ENCODE measurements at regions not wholly inside any gene's neighbourhood (a gene's known extent, or its start where the extent isn't known, plus 50 kb on each side); places are given as distances from the start of the nearest gene placed in this dataset.

DNA sequence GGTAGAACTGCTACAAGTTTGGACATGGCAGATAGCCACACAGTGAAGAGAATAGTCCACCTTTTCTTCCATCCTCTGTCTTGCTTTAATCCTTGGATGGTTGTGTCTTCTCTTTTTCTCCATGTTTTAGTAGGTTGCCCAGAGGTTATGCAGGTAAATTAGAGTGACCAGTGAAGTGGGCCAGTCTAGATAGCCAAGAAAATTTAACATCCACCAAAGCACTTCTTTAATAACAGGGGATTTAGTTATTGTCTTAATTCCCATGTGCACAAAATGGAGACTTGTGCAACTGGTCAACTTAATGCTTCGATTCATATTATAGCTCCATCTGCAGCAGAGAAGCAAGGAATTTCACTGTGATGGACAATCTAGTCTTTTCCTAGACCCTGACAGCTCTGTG is 58.8 kb upstream of the RCN1 start:
- Histone ChIP-seq H3K27ac (no peak overlapping the region), H3K4me1 (no peaks in the 10 kb centered on the region), H3K27me3 (no peaks in the 10 kb centered on the region), H3K9me3 (no peaks in the 10 kb centered on the region), H3K36me3 (no peaks in the 10 kb centered on the region), H3K4me3 (no peak overlapping the region)
- no peak for DNase-seq
- TF ChIP-seq POLR2A (IDR thresholded peaks at IDR 0.05) (no peak), CTCF (IDR thresholded peaks at IDR 0.05) (no peak)

- Histone ChIP-seq H3K4me1 (no peaks in the 10 kb centered on the region), H3K36me3 (no peaks in the 10 kb centered on the region), H3K9me3 (no peaks in the 10 kb centered on the region), H3K27ac (no peak overlapping the region), H3K27me3 (no peaks in the 10 kb centered on the region), H3K4me3 (no peak overlapping the region)
- no peak for TF ChIP-seq CTCF (IDR thresholded peaks at IDR 0.05)
- no peak for TF ChIP-seq POLR2A (IDR thresholded peaks at IDR 0.05)
- DNase-seq = no peak
Measured at GRCh38 chr11:32030875-32031503, 59.9 kb upstream of the RCN1 start.

GRCh38 chr11:32029721-32030120 is 61.2 kb upstream of the RCN1 start:
- Histone ChIP-seq H3K36me3 (no peaks in the 10 kb centered on the region), H3K4me3 (no peak overlapping the region), H3K27ac (no peak overlapping the region), H3K27me3 (no peaks in the 10 kb centered on the region), H3K9me3 (no peaks in the 10 kb centered on the region), H3K4me1 (no peaks in the 10 kb centered on the region)
- DNase-seq = no peak
- no peak for TF ChIP-seq POLR2A (IDR thresholded peaks at IDR 0.05)

- H3K36me3 ChIP-seq = no peaks in the 10 kb centered on the region
- H3K4me1 ChIP-seq = no peaks in the 10 kb centered on the region
- no peaks in the 10 kb centered on the region for H3K9me3 ChIP-seq
- no peak for DNase-seq
- no peak overlapping the region for H3K27ac ChIP-seq
- no peak overlapping the region for H3K4me3 ChIP-seq
- H3K27me3 ChIP-seq = no peaks in the 10 kb centered on the region
- TF ChIP-seq CTCF (IDR thresholded peaks at IDR 0.05) (no peak), POLR2A (IDR thresholded peaks at IDR 0.05) (no peak)
Measured at GRCh38 chr11:32028201-32028600, 62.7 kb upstream of the RCN1 start.

DNA sequence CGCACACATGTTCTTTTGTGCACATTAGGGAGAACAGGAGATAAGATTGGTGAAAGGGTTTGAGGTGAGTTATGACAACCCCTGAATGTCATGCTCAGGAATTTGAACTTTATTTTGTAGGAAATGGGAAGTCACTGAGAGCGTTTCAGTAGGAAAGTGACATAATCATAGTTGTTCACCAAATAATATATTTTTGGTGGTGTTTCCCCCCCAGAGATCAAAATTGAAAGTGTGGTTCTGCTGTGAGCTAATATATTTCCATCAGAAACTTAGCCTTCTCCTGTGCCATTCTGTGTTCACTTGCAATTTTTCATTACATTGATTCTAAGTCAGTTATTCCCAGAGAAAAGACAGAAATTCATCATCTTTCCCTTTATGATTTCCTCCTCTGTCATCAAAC is 64.1 kb upstream of the RCN1 start:
- Histone ChIP-seq H3K4me1 (no peaks in the 10 kb centered on the region), H3K27me3 (no peaks in the 10 kb centered on the region), H3K36me3 (no peaks in the 10 kb centered on the region), H3K4me3 (no peak overlapping the region), H3K27ac (no peak overlapping the region), H3K9me3 (no peaks in the 10 kb centered on the region)
- DNase-seq = no peak
- TF ChIP-seq POLR2A (IDR thresholded peaks at IDR 0.05) (no peak), CTCF (IDR thresholded peaks at IDR 0.05) (no peak)

DNA sequence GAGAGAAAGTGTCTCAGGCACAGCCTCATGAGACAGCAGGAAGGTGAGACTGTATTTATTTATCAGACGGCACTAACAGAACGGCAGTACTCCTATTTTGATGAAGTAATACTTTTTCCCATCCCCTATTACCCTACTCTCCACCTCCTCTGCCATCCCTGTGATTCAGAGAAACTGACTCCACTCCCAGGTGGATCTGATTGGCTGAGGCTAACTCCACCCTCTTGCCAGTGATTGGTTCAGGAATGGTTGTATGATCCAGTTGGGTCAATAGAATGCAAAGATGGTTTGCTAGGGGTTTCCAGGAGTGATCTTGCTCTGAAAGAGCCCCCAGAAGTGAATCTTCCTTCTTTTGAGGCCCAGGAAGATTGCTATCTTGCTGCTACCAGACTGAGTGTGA is 65.9 kb upstream of the RCN1 start:
- DNase-seq = no peak
- Histone ChIP-seq H3K27ac (no peak overlapping the region), H3K4me1 (no peaks in the 10 kb centered on the region), H3K9me3 (no peaks in the 10 kb centered on the region), H3K4me3 (no peak overlapping the region), H3K36me3 (no peaks in the 10 kb centered on the region), H3K27me3 (no peaks in the 10 kb centered on the region)
- no peak for TF ChIP-seq CTCF (IDR thresholded peaks at IDR 0.05)
- no peak for TF ChIP-seq POLR2A (IDR thresholded peaks at IDR 0.05)

All from Peyer's patch (tissue), 4 donors.